Caco-2 (cell line): ENCODE measurements at regions not wholly inside any gene's neighbourhood (a gene's known extent, or its start where the extent isn't known, plus 50 kb on each side); places are given as distances from the start of the nearest gene placed in this dataset.

Source experiments
- BruUV-seq: library from RNA; stranded (reverse); fragments of 400-500 nt; replicated peaks from 2 replicates; lab custom pipeline; 2021; lab: Mats Ljungman, UMichigan
- CTCF ChIA-PET: fragments of 300-600 bp; sonication (Branson Sonifier 250); formaldehyde crosslinking; loops from one replicate; lab custom pipeline; 2022; ENCODE audit warnings: antibody characterized with exemption; lab: Charles Lee
- POLR2A ChIA-PET: fragments of 300-600 bp; sonication (Branson Sonifier 250); formaldehyde crosslinking; loops from one replicate; lab custom pipeline; 2022; ENCODE audit warnings: antibody characterized with exemption; lab: Charles Lee
- DNase-seq, 2 experiments: peaks; one replicate each; pipeline versions ENCODE4 v3.0.0 to v3.0.0-alpha.2; 2020 to 2022
- H3K27me3 ChIP-seq: replicated peaks from 2 replicates; pipeline ENCODE4 v1.6.0; 2011; ENCODE audit warnings: low read length; ENCODE audit not compliant: control insufficient read depth, insufficient read depth
- H3K36me3 ChIP-seq: 2 replicates; pipeline ENCODE4 v1.5.1; 2011; ENCODE audit warnings: low read length; ENCODE audit not compliant: control insufficient read depth, insufficient read depth
- H3K4me1 ChIP-seq: fragments of 250-450 bp; sonication (Bioruptor Pico); 2 replicates; pipeline ENCODE4 v1.5.1; 2020; ENCODE audit warnings: mild to moderate bottlenecking
- H3K4me3 ChIP-seq: 2 replicates; pipeline ENCODE4 v1.5.1; 2011; ENCODE audit warnings: low read depth, mild to moderate bottlenecking, control low read depth, low read length
- H3K9me3 ChIP-seq: fragments of 250-450 bp; sonication (Bioruptor Pico); 2 replicates; pipeline ENCODE4 v1.5.1; 2020; ENCODE audit warnings: mild to moderate bottlenecking, moderate library complexity
- H3K27ac Mint-ChIP-seq: one replicate; pipeline ENCODE4 v1.8.0; 2022; ENCODE audit warnings: mixed read lengths; ENCODE audit not compliant: unreplicated experiment
- H3K27me3 Mint-ChIP-seq: one replicate; pipeline ENCODE4 v1.8.0; 2022; ENCODE audit warnings: mixed read lengths; ENCODE audit not compliant: insufficient read depth, unreplicated experiment
- H3K36me3 Mint-ChIP-seq: one replicate; pipeline ENCODE4 v1.8.0; 2022; ENCODE audit warnings: mild to moderate bottlenecking, mixed read lengths; ENCODE audit not compliant: insufficient read depth, unreplicated experiment
- H3K4me1 Mint-ChIP-seq: one replicate; pipeline ENCODE4 v1.8.0; 2022; ENCODE audit warnings: low read depth, mixed read lengths; ENCODE audit not compliant: unreplicated experiment
- H3K4me3 Mint-ChIP-seq: one replicate; pipeline ENCODE4 v1.8.0; 2022; ENCODE audit warnings: mild to moderate bottlenecking, moderate library complexity, mixed read lengths; ENCODE audit not compliant: unreplicated experiment
- H3K9me3 Mint-ChIP-seq: one replicate; pipeline ENCODE4 v1.8.0; 2022; ENCODE audit warnings: mixed read lengths; ENCODE audit not compliant: unreplicated experiment
- intact Hi-C: fragments of 100-400 bp; cut with micrococcal nuclease; formaldehyde crosslinking; loops from one replicate; pipeline ENCODE4 v1.10.0; 2022; ENCODE audit not compliant: unreplicated experiment
- TF ChIP-seq, protein P1 (sequence below), 2 experiments: fragments of 200-600 bp in 1 of 2; IDR thresholded peaks; 1 replicate in 1 of 2; 2 replicates in 1 of 2; pipeline versions ENCODE4 v1.5.1 to v1.8.0; 2011 to 2022; ENCODE audit warnings: antibody characterized with exemption in 1 of 2, control low read depth in 1 of 2, inconsistent platforms in 1 of 2, low read depth in 1 of 2, low read length in 1 of 2, mild to moderate bottlenecking in 1 of 2, moderate library complexity in 1 of 2; ENCODE audit not compliant: insufficient read depth in 1 of 2, severe bottlenecking in 1 of 2, unreplicated experiment in 1 of 2

DNA sequence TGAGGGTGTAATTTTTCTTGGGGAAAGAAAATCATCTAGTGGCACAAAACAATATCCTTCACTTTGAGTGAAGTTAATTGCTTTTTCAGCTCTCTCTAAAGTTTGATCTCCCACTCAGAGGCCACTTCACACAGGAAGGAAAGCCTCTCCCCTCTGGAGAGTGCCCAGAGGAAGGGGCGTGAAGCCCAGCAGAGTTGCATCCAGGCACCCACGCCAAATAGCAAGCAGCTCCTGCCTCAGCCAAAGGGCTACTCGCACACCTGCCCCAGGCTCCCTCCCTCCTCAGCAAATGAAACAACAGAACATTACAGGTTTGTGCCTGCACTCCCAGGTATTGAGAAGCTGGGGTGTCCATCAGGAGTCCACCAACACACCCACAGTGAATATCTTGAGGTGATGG is 183.0 kb upstream of the RPL38 start:
- peaks cover 21% of the 10 kb centered on the region for H3K4me1 ChIP-seq
- H3K9me3 ChIP-seq, result no peaks in the 10 kb centered on the region
- DNase-seq, result no peak
- no peaks in the 10 kb centered on the region for H3K36me3 ChIP-seq
- Mint-ChIP-seq H3K27ac (no peak overlapping the region), H3K4me1 (peaks cover 14% of the 10 kb centered on the region), H3K9me3 (no peaks in the 10 kb centered on the region), H3K27me3 (peaks cover 2% of the 10 kb centered on the region), H3K4me3 (no peak overlapping the region), H3K36me3 (peaks cover 15% of the 10 kb centered on the region)
- CTCF ChIA-PET, result no interaction called here
- intact Hi-C loops, result no loop called here
- BruUV-seq, result no TSS peak
- H3K4me3 ChIP-seq, result no peak overlapping the region
- no peaks in the 10 kb centered on the region for H3K27me3 ChIP-seq
- TF ChIP-seq, protein P1, sequence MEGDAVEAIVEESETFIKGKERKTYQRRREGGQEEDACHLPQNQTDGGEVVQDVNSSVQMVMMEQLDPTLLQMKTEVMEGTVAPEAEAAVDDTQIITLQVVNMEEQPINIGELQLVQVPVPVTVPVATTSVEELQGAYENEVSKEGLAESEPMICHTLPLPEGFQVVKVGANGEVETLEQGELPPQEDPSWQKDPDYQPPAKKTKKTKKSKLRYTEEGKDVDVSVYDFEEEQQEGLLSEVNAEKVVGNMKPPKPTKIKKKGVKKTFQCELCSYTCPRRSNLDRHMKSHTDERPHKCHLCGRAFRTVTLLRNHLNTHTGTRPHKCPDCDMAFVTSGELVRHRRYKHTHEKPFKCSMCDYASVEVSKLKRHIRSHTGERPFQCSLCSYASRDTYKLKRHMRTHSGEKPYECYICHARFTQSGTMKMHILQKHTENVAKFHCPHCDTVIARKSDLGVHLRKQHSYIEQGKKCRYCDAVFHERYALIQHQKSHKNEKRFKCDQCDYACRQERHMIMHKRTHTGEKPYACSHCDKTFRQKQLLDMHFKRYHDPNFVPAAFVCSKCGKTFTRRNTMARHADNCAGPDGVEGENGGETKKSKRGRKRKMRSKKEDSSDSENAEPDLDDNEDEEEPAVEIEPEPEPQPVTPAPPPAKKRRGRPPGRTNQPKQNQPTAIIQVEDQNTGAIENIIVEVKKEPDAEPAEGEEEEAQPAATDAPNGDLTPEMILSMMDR (IDR thresholded peaks at IDR 0.05; ENCODE audit: insufficient read depth in 1 of 2, low read depth in 1 of 2, low read length in 1 of 2, severe bottlenecking in 1 of 2, unreplicated experiment in 1 of 2), result no peak
- POLR2A ChIA-PET, result no interaction called here

DNA sequence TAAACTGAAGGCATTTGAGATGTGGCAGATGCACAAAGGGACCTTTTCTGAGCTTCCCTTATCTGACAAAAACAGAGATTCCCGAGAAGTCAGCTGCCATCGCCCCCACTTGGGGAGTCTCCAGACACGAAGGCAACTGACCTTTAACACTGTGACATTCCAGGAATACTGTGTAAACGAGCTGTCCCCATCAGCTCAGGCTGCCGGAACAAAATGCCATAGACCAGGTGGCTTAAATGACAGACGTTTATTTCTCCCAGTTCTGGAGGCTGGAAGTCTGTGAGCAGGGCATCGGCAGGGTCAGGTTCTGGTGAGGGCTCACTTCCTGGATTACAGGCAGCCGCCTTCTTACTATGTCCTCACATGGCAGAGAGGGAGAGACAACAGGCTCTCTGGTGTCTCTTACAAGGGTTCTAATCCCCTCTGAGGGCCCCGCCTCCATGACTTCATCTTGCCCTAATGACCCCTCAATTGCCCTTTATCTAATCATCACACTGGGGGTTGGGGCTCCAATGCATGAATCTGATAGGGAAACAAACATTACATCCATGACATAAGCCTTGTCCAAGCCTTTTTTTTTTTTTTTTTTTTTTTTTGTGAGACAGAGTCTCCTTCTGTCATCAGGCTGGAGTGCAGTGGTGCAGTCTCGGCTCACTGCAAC is 178.5 kb upstream of the RPL38 start:
- Mint-ChIP-seq H3K9me3 (no peaks in the 10 kb centered on the region), H3K36me3 (peaks cover 11% of the 10 kb centered on the region), H3K27ac (peak overlapping the region; percentile 75), H3K4me3 (peak overlapping the region; percentile 60), H3K4me1 (peaks cover 39% of the 10 kb centered on the region), H3K27me3 (no peaks in the 10 kb centered on the region)
- DNase-seq, result peak; percentile 78 to 88
- Histone ChIP-seq H3K4me3 (no peak overlapping the region), H3K36me3 (no peaks in the 10 kb centered on the region), H3K9me3 (no peaks in the 10 kb centered on the region), H3K4me1 (peaks cover 38% of the 10 kb centered on the region), H3K27me3 (no peaks in the 10 kb centered on the region)
- CTCF ChIA-PET, result no interaction called here
- POLR2A ChIA-PET, result no interaction called here
- TSS peak; percentile 97 for BruUV-seq
- TF ChIP-seq, protein P1 (IDR thresholded peaks at IDR 0.05; ENCODE audit: insufficient read depth in 1 of 2, low read depth in 1 of 2, low read length in 1 of 2, severe bottlenecking in 1 of 2, unreplicated experiment in 1 of 2), result no peak
- intact Hi-C loops, result no loop called here

DNA sequence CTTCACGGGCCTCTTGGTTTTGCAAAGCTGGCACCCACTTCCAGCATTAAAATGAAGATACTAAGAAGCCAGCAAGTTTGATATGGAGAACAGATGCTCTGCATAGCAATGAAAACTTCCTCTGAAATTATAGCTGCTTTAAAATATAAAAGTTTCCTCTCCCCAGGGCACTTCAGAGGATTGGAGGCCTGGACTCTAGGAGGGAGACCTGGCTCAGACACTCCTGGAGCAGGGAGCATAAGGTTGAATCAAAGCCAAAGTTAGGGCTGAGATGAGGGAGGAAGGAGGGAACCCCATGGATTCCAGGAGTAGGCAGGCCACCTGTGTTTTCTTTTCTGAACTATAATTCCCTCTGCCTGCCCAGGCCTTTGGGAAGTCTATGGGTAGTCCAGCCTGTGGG is 176.0 kb upstream of the RPL38 start:
- no peaks in the 10 kb centered on the region for H3K36me3 ChIP-seq
- Mint-ChIP-seq H3K9me3 (no peaks in the 10 kb centered on the region), H3K27ac (no peak overlapping the region), H3K4me1 (peaks cover 39% of the 10 kb centered on the region), H3K27me3 (no peaks in the 10 kb centered on the region), H3K4me3 (no peak overlapping the region), H3K36me3 (peaks cover 11% of the 10 kb centered on the region)
- peaks cover 38% of the 10 kb centered on the region for H3K4me1 ChIP-seq
- ChIA-PET POLR2A (no interaction called here), CTCF (interaction anchor here (1.2 kb wide), 1 partner anchor 29 kb away, joined by 3 read pairs; no protein-coding TSS in a partner anchor)
- no peak for DNase-seq
- intact Hi-C loops, result no loop called here
- H3K4me3 ChIP-seq, result no peak overlapping the region
- BruUV-seq, result no TSS peak
- TF ChIP-seq, protein P1 (IDR thresholded peaks at IDR 0.05; ENCODE audit: insufficient read depth in 1 of 2, low read depth in 1 of 2, low read length in 1 of 2, severe bottlenecking in 1 of 2, unreplicated experiment in 1 of 2), result no peak
- no peaks in the 10 kb centered on the region for H3K9me3 ChIP-seq
- no peaks in the 10 kb centered on the region for H3K27me3 ChIP-seq
